GM12878 (cell line): ENCODE measurements at regions not wholly inside any gene's neighbourhood (a gene's known extent, or its start where the extent isn't known, plus 50 kb on each side); places are given as distances from the start of the nearest gene placed in this dataset.

Experiments
- ATAC-seq: fragments of 200-7000 bp; cut with Tn5 transposase; 3 replicates; pipeline ENCODE4 v1.9.1; 2020; ENCODE audit warnings: mild to moderate bottlenecking, moderate library complexity
- BruUV-seq: library from RNA; stranded (reverse); fragments of 400-500 nt; replicated peaks from 2 replicates; lab custom pipeline; 2021; lab: Mats Ljungman, UMichigan
- CTCF ChIA-PET: fragments of 300-600 bp; sonication (Branson Sonifier 250); formaldehyde crosslinking; extraction: SDS; loops from one replicate; lab custom pipeline; 2021; ENCODE audit warnings: inconsistent platforms; lab: Yijun Ruan, JAX
- POLR2A ChIA-PET: fragments of 350-600 bp; formaldehyde crosslinking; extraction: SDS; loops from one replicate; lab custom pipeline; 2021; ENCODE audit warnings: inconsistent platforms; lab: Charles Lee
- RAD21 ChIA-PET: fragments of 300-600 bp; sonication (Branson Sonifier 250); formaldehyde crosslinking; loops from one replicate; lab custom pipeline; 2023; ENCODE audit warnings: antibody characterized with exemption; ENCODE audit not compliant: unreplicated experiment; lab: Charles Lee
- SMC1A ChIA-PET: fragments of 300-600 bp; sonication (Branson Sonifier 250); formaldehyde crosslinking; loops from one replicate; lab custom pipeline; 2023; ENCODE audit not compliant: unreplicated experiment, uncharacterized antibody; lab: Charles Lee
- DNase-seq: peaks from one replicate; pipeline ENCODE4 v3.0.0-alpha.2; 2011; ENCODE audit warnings: low read depth, low spot score
- FAIRE-seq: peaks from 3 replicates; lab custom pipeline; 2011; peaks lifted over from hg19 to GRCh38; lab: Jason Lieb, UNC
- H2AFZ ChIP-seq: 2 replicates; pipeline ENCODE4 v1.6.0; 2011; ENCODE audit warnings: low read depth, low read length, control low read depth; ENCODE audit not compliant: control insufficient read depth
- H3K27ac ChIP-seq: 2 replicates; pipeline ENCODE4 v1.5.1; 2011; ENCODE audit warnings: control low read depth; ENCODE audit not compliant: control insufficient read depth, insufficient read depth
- H3K27me3 ChIP-seq, 2 experiments: replicated peaks in 1 of 2; 2 replicates each; pipeline versions ENCODE4 v1.6.0 to v1.6.1; 2011; ENCODE audit warnings: low read length in 1 of 2; ENCODE audit not compliant: control insufficient read depth in 2 of 2, insufficient read depth in 2 of 2
- H3K36me3 ChIP-seq, 2 experiments: 2 replicates each; pipeline ENCODE4 v1.5.1; 2011; ENCODE audit warnings: low read length in 1 of 2; ENCODE audit not compliant: control insufficient read depth in 2 of 2, insufficient read depth in 2 of 2
- H3K4me1 ChIP-seq: 2 replicates; pipeline ENCODE4 v1.6.1; 2011; ENCODE audit warnings: mild to moderate bottlenecking, low read length, moderate library complexity, mixed read lengths; ENCODE audit not compliant: control insufficient read depth, insufficient read depth
- H3K4me2 ChIP-seq: 2 replicates; pipeline ENCODE4 v1.6.0; 2011; ENCODE audit warnings: control low read depth; ENCODE audit not compliant: control insufficient read depth, insufficient read depth
- H3K4me3 ChIP-seq: fragments of 200-600 bp; sonication (generic); 2 replicates; pipeline ENCODE4 v1.5.1; 2016
- H3K79me2 ChIP-seq: 2 replicates; pipeline ENCODE4 v1.6.0; 2011; ENCODE audit warnings: low read length; ENCODE audit not compliant: control insufficient read depth, insufficient read depth
- H3K9ac ChIP-seq: 2 replicates; pipeline ENCODE4 v1.8.0; 2011; ENCODE audit warnings: low read length, control low read depth, mixed read lengths; ENCODE audit not compliant: control insufficient read depth, insufficient read depth
- H3K9me3 ChIP-seq: replicated peaks from 3 replicates; pipeline ENCODE4 v1.5.1; 2011; ENCODE audit warnings: mild to moderate bottlenecking, low read length; ENCODE audit not compliant: control insufficient read depth, insufficient read depth
- H4K20me1 ChIP-seq: 2 replicates; pipeline ENCODE4 v1.6.0; 2011; ENCODE audit not compliant: control insufficient read depth, insufficient read depth
- ATF3 ChIP-seq: IDR thresholded peaks from 2 replicates; pipeline ENCODE4 v1.6.1; 2011; ENCODE audit warnings: low read depth, mild to moderate bottlenecking, low read length, moderate library complexity, borderline replicate concordance; ENCODE audit errors: extremely low read depth
- CBX3 ChIP-seq: fragments of 200-600 bp; sonication (generic); IDR thresholded peaks from 2 replicates; pipeline ENCODE4 v1.6.1; 2016; ENCODE audit warnings: low read depth, borderline replicate concordance
- CBX5 ChIP-seq: sonication (generic); IDR thresholded peaks from 2 replicates; pipeline ENCODE4 v1.6.1; 2016; ENCODE audit warnings: low read depth, moderate library complexity, mild to moderate bottlenecking, inconsistent platforms
- FOXM1 ChIP-seq: IDR thresholded peaks from 2 replicates; pipeline ENCODE4 v1.6.1; 2012; ENCODE audit warnings: low read depth, mild to moderate bottlenecking, inconsistent platforms, low read length, moderate library complexity
- GABPA ChIP-seq: IDR thresholded peaks from 2 replicates; pipeline ENCODE4 v1.6.1; 2014; ENCODE audit warnings: antibody characterized with exemption, low read depth, mild to moderate bottlenecking, inconsistent platforms
- HDAC2 ChIP-seq: fragments of 200-600 bp; sonication (generic); IDR thresholded peaks from 2 replicates; pipeline ENCODE4 v1.6.1; 2017
- IKZF1 ChIP-seq: fragments of 450-650 bp; conservative IDR thresholded peaks from 2 replicates; pipeline ENCODE4 v1.6.1; 2017; ENCODE audit warnings: antibody characterized with exemption, mild to moderate bottlenecking
- JUNB ChIP-seq: IDR thresholded peaks from 2 replicates; pipeline ENCODE4 v1.6.1; 2016; ENCODE audit warnings: antibody characterized with exemption, mild to moderate bottlenecking
- MTA2 ChIP-seq: fragments of 450-650 bp; IDR thresholded peaks from 2 replicates; pipeline ENCODE4 v1.6.1; 2016; ENCODE audit warnings: low read depth, mild to moderate bottlenecking, moderate library complexity
- PBX3 ChIP-seq: IDR thresholded peaks from 2 replicates; pipeline ENCODE4 v1.6.1; 2011; ENCODE audit warnings: mild to moderate bottlenecking, low read depth, low read length, moderate library complexity; ENCODE audit not compliant: insufficient replicate concordance
- PML ChIP-seq: IDR thresholded peaks from 2 replicates; pipeline ENCODE4 v1.6.1; 2012; ENCODE audit warnings: low read length, inconsistent platforms
- POU2F2 ChIP-seq: IDR thresholded peaks from 3 replicates; pipeline ENCODE4 v1.6.1; 2011; ENCODE audit warnings: low read depth, mild to moderate bottlenecking, low read length, borderline replicate concordance
- RBBP5 ChIP-seq: fragments of 200-600 bp; sonication (generic); conservative IDR thresholded peaks from 2 replicates; pipeline ENCODE4 v1.6.1; 2016
- SIN3A ChIP-seq: IDR thresholded peaks from 2 replicates; pipeline ENCODE4 v1.6.1; 2012; ENCODE audit warnings: low read depth, low read length, improper control_type of control experiment
- SMARCA5 ChIP-seq: fragments of 450-650 bp; IDR thresholded peaks from 2 replicates; pipeline ENCODE4 v1.6.1; 2017; ENCODE audit warnings: mild to moderate bottlenecking
- SMC3 ChIP-seq: IDR thresholded peaks from 2 replicates; pipeline ENCODE4 v1.6.1; 2011; ENCODE audit warnings: low read length, improper control_type of control experiment, borderline replicate concordance
- SREBF1 ChIP-seq: IDR thresholded peaks from 2 replicates; pipeline ENCODE4 v1.6.1; 2012; ENCODE audit warnings: mild to moderate bottlenecking, low read length
- WGBS: methylation state at CpG from one replicate; pipeline ENCODE4 v1.1.6; 2016; ENCODE audit warnings: low lambda C conversion rate; ENCODE audit not compliant: insufficient replicate concordance, insufficient coverage; ENCODE audit errors: missing lambda C conversion rate; 5-methylcytosine and 5-hydroxymethylcytosine counted together
- in situ Hi-C: fragments of 300-500 bp; cut with MboI; formaldehyde crosslinking; loops from 9 replicates; pipeline ENCODE4 v1.14.3; 2018; ENCODE audit warnings: mixed read lengths
- intact Hi-C: fragments of 100-400 bp; cut with micrococcal nuclease; formaldehyde crosslinking; loops from one replicate; pipeline ENCODE4 v1.14.2; 2022; ENCODE audit not compliant: unreplicated experiment

- H3K9me3 ChIP-seq: no peaks in the 10 kb centered on the region; the same call in 2 of the 3 replicates
- H3K79me2 ChIP-seq: no peaks in the 10 kb centered on the region
- H3K9ac ChIP-seq: no peak overlapping the region
- no TSS peak for BruUV-seq
- ATAC-seq: no peak
- ChIA-PET POLR2A (no interaction called here), RAD21 (no interaction called here), SMC1A (no interaction called here), CTCF (no interaction called here)
- no peak for DNase-seq
- intact Hi-C loops: no loop called here
- WGBS: 64% methylated on average over 12 of the region's 12 CpGs
- no peak overlapping the region for H3K4me3 ChIP-seq
- H4K20me1 ChIP-seq: no peaks in the 10 kb centered on the region
- in situ Hi-C loops: no loop called here
- no peak overlapping the region for H3K27ac ChIP-seq
- no peaks in the 10 kb centered on the region for H3K4me1 ChIP-seq
- H3K36me3 ChIP-seq: no peaks in the 10 kb centered on the region
- no peak for TF ChIP-seq MTA2
- TF ChIP-seq PBX3: no peak
- TF ChIP-seq CBX5: no peak
- no peak for TF ChIP-seq IKZF1
- TF ChIP-seq PML: no peak
- no peak for TF ChIP-seq SMC3
- TF ChIP-seq GABPA: no peak
- TF ChIP-seq JUNB: no peak
- no peak for TF ChIP-seq ATF3
- TF ChIP-seq POU2F2: no peak
- TF ChIP-seq FOXM1: no peak
- no peak for TF ChIP-seq RBBP5
- TF ChIP-seq HDAC2: no peak
- no peak for TF ChIP-seq SIN3A
- no peak for TF ChIP-seq SREBF1
- TF ChIP-seq CBX3: no peak
- no peak for TF ChIP-seq SMARCA5
- FAIRE-seq: no peak
- H2AFZ ChIP-seq: no peak overlapping the region
- no peak overlapping the region for H3K4me2 ChIP-seq
- H3K27me3 ChIP-seq: no peaks in the 10 kb centered on the region
These were observed 552.5 kb upstream of the SALL3 start for GRCh38 chr18:78427081-78427480.
